C4-2B (cell line): ENCODE measurements at regions not wholly inside any gene's neighbourhood (a gene's known extent, or its start where the extent isn't known, plus 50 kb on each side); places are given as distances from the start of the nearest gene placed in this dataset.

Experiments
- ZFX ChIP-seq: fragments of 450-650 bp; IDR thresholded peaks from 2 replicates; pipeline ENCODE4 v1.6.1; 2017
- TF ChIP-seq, protein P1 (sequence below): fragments of 450-650 bp; conservative IDR thresholded peaks from 2 replicates; pipeline ENCODE4 v1.5.1; 2017; ENCODE audit warnings: mild to moderate bottlenecking

DNA sequence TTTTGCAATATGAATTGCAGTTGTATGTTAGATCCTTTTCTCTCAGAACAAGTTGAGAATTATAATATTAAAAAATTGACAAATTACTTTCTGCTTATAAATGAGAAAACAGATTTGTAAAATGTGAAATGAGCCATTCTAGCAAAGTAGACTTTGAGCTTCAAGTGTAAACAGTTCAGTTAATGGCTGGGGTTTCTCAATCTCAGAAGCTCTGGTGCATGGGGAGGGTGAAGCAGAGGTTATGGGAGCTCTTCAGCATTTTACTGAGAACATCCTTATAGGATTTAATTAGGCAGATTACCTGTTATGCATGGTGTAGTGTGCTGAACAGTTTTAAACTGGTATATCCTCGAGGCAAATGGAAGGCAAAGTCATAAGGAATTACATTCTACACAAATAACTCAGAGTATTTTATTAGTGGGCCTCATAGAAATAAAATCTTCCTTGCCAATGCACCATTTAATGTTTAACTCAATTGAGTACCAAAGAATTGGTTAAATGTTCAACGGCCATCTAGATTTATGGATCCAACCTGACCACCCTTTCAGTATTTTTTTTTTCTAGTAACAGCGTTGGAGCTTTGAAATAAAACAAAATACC, 1143.6 kb upstream of the ADGRL2 start:
- TF ChIP-seq, protein P1, sequence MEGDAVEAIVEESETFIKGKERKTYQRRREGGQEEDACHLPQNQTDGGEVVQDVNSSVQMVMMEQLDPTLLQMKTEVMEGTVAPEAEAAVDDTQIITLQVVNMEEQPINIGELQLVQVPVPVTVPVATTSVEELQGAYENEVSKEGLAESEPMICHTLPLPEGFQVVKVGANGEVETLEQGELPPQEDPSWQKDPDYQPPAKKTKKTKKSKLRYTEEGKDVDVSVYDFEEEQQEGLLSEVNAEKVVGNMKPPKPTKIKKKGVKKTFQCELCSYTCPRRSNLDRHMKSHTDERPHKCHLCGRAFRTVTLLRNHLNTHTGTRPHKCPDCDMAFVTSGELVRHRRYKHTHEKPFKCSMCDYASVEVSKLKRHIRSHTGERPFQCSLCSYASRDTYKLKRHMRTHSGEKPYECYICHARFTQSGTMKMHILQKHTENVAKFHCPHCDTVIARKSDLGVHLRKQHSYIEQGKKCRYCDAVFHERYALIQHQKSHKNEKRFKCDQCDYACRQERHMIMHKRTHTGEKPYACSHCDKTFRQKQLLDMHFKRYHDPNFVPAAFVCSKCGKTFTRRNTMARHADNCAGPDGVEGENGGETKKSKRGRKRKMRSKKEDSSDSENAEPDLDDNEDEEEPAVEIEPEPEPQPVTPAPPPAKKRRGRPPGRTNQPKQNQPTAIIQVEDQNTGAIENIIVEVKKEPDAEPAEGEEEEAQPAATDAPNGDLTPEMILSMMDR: no peak
- TF ChIP-seq ZFX: no peak
